ENCODE measurements at regions not wholly inside any gene's neighbourhood (a gene's known extent, or its start where the extent isn't known, plus 50 kb on each side); places are given as distances from the start of the nearest gene placed in this dataset.

DNA sequence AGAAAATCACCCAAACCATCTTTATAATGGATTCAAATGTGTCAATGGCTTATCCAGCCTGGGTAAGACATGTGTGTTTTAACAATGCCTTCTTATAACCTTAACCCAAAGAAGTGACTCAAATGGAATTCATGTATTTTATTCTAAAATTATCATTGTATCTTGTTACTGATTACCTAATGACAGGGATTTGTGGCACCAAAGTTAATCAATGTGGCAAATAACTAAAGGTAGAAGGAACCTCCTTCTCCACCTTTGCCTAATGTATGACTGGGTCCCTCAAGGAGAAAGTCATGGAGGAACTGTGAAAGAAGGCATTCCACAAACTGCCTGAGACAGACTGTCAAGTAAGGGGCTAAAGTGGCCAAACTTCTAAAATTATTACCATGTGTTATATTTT, 84.4 kb upstream of the ITGA1 start:
- TF ChIP-seq TEAD4 (IDR thresholded peaks at IDR 0.05) (no peak), ZBTB7A (IDR thresholded peaks at IDR 0.05; ENCODE audit: low read depth) (no peak), NFIC (IDR thresholded peaks at IDR 0.05) (no peak), FOXM1 (IDR thresholded peaks at IDR 0.05; ENCODE audit: borderline replicate concordance, low read depth) (no peak), CREB1 (IDR thresholded peaks at IDR 0.05; ENCODE audit: low read depth) (no peak), MAX (IDR thresholded peaks at IDR 0.05) (no peak), CEBPB (IDR thresholded peaks at IDR 0.05) (no peak), RAD21 (IDR thresholded peaks at IDR 0.05; ENCODE audit: low read depth) (no peak), YY1 (IDR thresholded peaks at IDR 0.05; ENCODE audit: low read depth) (no peak), TAF1 (IDR thresholded peaks at IDR 0.05; ENCODE audit: low read depth) (no peak), USF1 (IDR thresholded peaks at IDR 0.05) (no peak), EGR1 (IDR thresholded peaks at IDR 0.05) (no peak), EP300 (IDR thresholded peaks at IDR 0.05; ENCODE audit: borderline replicate concordance) (no peak), TCF12 (IDR thresholded peaks at IDR 0.05; ENCODE audit: low read depth) (no peak)
- TF ChIP-seq, protein P1, sequence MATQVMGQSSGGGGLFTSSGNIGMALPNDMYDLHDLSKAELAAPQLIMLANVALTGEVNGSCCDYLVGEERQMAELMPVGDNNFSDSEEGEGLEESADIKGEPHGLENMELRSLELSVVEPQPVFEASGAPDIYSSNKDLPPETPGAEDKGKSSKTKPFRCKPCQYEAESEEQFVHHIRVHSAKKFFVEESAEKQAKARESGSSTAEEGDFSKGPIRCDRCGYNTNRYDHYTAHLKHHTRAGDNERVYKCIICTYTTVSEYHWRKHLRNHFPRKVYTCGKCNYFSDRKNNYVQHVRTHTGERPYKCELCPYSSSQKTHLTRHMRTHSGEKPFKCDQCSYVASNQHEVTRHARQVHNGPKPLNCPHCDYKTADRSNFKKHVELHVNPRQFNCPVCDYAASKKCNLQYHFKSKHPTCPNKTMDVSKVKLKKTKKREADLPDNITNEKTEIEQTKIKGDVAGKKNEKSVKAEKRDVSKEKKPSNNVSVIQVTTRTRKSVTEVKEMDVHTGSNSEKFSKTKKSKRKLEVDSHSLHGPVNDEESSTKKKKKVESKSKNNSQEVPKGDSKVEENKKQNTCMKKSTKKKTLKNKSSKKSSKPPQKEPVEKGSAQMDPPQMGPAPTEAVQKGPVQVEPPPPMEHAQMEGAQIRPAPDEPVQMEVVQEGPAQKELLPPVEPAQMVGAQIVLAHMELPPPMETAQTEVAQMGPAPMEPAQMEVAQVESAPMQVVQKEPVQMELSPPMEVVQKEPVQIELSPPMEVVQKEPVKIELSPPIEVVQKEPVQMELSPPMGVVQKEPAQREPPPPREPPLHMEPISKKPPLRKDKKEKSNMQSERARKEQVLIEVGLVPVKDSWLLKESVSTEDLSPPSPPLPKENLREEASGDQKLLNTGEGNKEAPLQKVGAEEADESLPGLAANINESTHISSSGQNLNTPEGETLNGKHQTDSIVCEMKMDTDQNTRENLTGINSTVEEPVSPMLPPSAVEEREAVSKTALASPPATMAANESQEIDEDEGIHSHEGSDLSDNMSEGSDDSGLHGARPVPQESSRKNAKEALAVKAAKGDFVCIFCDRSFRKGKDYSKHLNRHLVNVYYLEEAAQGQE (IDR thresholded peaks at IDR 0.05; ENCODE audit: low read depth) = no peak

DNA sequence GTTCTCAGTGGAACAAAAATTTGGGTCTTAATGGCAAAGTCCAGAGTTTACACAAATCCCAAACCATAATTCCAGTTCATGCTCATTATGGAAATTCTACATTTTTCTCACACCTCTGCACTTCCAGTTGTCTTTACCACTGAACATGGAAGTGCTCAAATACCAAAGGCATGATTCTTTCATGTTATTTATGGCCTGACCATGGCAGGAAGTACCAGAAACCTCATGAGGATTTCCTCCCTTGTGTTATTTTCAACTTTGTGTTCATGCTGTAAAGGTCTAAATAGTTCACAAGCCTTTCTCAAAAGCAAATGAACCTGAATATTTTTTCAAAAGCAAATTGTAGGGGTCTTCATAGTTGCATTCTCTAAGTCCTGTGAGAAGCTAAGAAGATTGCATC, 82.0 kb upstream of the ITGA1 start:
- TF ChIP-seq FOXM1 (IDR thresholded peaks at IDR 0.05; ENCODE audit: borderline replicate concordance, low read depth) = no peak
- no peak for TF ChIP-seq USF1 (IDR thresholded peaks at IDR 0.05)
- no peak for TF ChIP-seq TAF1 (IDR thresholded peaks at IDR 0.05; ENCODE audit: low read depth)
- no peak for TF ChIP-seq TCF12 (IDR thresholded peaks at IDR 0.05; ENCODE audit: low read depth)
- no peak for TF ChIP-seq NFIC (IDR thresholded peaks at IDR 0.05)
- TF ChIP-seq ZBTB7A (IDR thresholded peaks at IDR 0.05; ENCODE audit: low read depth) = no peak
- TF ChIP-seq CEBPB (IDR thresholded peaks at IDR 0.05) = no peak
- TF ChIP-seq CREB1 (IDR thresholded peaks at IDR 0.05; ENCODE audit: low read depth) = no peak
- no peak for TF ChIP-seq MAX (IDR thresholded peaks at IDR 0.05)
- no peak for TF ChIP-seq EGR1 (IDR thresholded peaks at IDR 0.05)

GRCh38 chr5:52706775-52707174, 80.9 kb upstream of the ITGA1 start:
- TF ChIP-seq CREB1 (IDR thresholded peaks at IDR 0.05; ENCODE audit: low read depth) (no peak), YY1 (IDR thresholded peaks at IDR 0.05; ENCODE audit: low read depth) (no peak), ZBTB7A (IDR thresholded peaks at IDR 0.05; ENCODE audit: low read depth) (no peak), FOXM1 (IDR thresholded peaks at IDR 0.05; ENCODE audit: borderline replicate concordance, low read depth) (no peak), EGR1 (IDR thresholded peaks at IDR 0.05) (no peak), EP300 (IDR thresholded peaks at IDR 0.05; ENCODE audit: borderline replicate concordance) (no peak), NFIC (IDR thresholded peaks at IDR 0.05) (no peak), TCF12 (IDR thresholded peaks at IDR 0.05; ENCODE audit: low read depth) (no peak), TEAD4 (IDR thresholded peaks at IDR 0.05) (no peak)
- TF ChIP-seq, protein P1 (IDR thresholded peaks at IDR 0.05; ENCODE audit: low read depth) = no peak

GRCh38 chr5:52707616-52708015, 80.1 kb upstream of the ITGA1 start:
- no peak for TF ChIP-seq MAX (IDR thresholded peaks at IDR 0.05)
- TF ChIP-seq FOXM1 (IDR thresholded peaks at IDR 0.05; ENCODE audit: borderline replicate concordance, low read depth) = no peak
- no peak for TF ChIP-seq TAF1 (IDR thresholded peaks at IDR 0.05; ENCODE audit: low read depth)
- TF ChIP-seq TCF12 (IDR thresholded peaks at IDR 0.05; ENCODE audit: low read depth) = no peak
- TF ChIP-seq ZBTB7A (IDR thresholded peaks at IDR 0.05; ENCODE audit: low read depth) = no peak
- no peak for TF ChIP-seq EGR1 (IDR thresholded peaks at IDR 0.05)
- no peak for TF ChIP-seq CREB1 (IDR thresholded peaks at IDR 0.05; ENCODE audit: low read depth)
- no peak for TF ChIP-seq YY1 (IDR thresholded peaks at IDR 0.05; ENCODE audit: low read depth)
- no peak for TF ChIP-seq TEAD4 (IDR thresholded peaks at IDR 0.05)
- no peak for TF ChIP-seq EP300 (IDR thresholded peaks at IDR 0.05; ENCODE audit: borderline replicate concordance)
- no peak for TF ChIP-seq RAD21 (IDR thresholded peaks at IDR 0.05; ENCODE audit: low read depth)
- no peak for TF ChIP-seq NFIC (IDR thresholded peaks at IDR 0.05)
- no peak for TF ChIP-seq USF1 (IDR thresholded peaks at IDR 0.05)

DNA sequence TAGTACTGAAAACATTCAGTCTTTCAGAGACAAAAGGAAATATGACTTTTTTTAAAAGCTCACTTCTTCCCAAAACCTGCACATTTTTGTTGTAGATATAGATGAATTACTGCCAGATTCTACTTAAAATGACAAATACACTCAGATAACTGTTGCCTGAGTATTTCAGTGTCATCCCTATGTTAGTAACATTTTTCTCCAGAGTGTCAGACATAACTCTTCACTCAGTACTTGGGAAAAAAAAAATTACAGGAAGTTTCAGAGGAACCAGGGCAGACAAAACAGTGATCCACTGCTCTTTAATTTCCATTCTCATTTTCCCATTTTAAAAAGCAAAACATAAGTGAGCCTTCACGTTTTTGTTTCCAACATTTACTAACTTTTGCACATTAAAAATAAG, 79.3 kb upstream of the ITGA1 start:
- TF ChIP-seq EP300 (IDR thresholded peaks at IDR 0.05; ENCODE audit: borderline replicate concordance) (no peak), RAD21 (IDR thresholded peaks at IDR 0.05; ENCODE audit: low read depth) (no peak), MAX (IDR thresholded peaks at IDR 0.05) (no peak), TAF1 (IDR thresholded peaks at IDR 0.05; ENCODE audit: low read depth) (no peak), CREB1 (IDR thresholded peaks at IDR 0.05; ENCODE audit: low read depth) (no peak)

Data from Ishikawa (cell line).